Vagina (tissue), 2 donors: ENCODE measurements at regions not wholly inside any gene's neighbourhood (a gene's known extent, or its start where the extent isn't known, plus 50 kb on each side); places are given as distances from the start of the nearest gene placed in this dataset.

Source experiments
- DNase-seq, 2 donors: peaks; one replicate each; pipeline ENCODE4 v3.0.0-alpha.2; 2017; ENCODE audit errors: extremely low spot score in 2 of 2
- H3K27ac ChIP-seq: fragments of 200-600 bp; sonication (generic); one replicate; pipeline ENCODE4 v1.5.1; 2019
- H3K27me3 ChIP-seq: fragments of 200-600 bp; sonication (generic); one replicate; pipeline ENCODE4 v1.5.1; 2019
- H3K36me3 ChIP-seq, 2 donors: fragments of 200-600 bp; sonication (generic); one replicate each; pipeline ENCODE4 v1.5.1; 2017 to 2019
- H3K4me1 ChIP-seq: fragments of 200-600 bp; sonication (generic); one replicate; pipeline ENCODE4 v1.5.1; 2019
- H3K4me3 ChIP-seq, 2 donors: fragments of 200-600 bp; sonication (generic); 1 replicate in 1 of 2; 2 replicates in 1 of 2; pipeline ENCODE4 v1.5.1; 2016 to 2019
- H3K9me3 ChIP-seq: fragments of 200-600 bp; sonication (generic); one replicate; pipeline ENCODE4 v1.5.1; 2019
- CTCF ChIP-seq, 3 experiments: fragments of 450-650 bp in 2 of 3; fragments of 200-600 bp in 1 of 3; sonication (generic) in 1 of 3; IDR thresholded peaks; one replicate each; pipeline ENCODE4 v1.5.1; 2017 to 2019; ENCODE audit warnings: antibody characterized with exemption in 3 of 3, mild to moderate bottlenecking in 2 of 3, moderate library complexity in 2 of 3
- POLR2A ChIP-seq, 2 donors: fragments of 450-650 bp; IDR thresholded peaks; one replicate each; pipeline ENCODE4 v1.6.1; 2017; ENCODE audit warnings: antibody characterized with exemption in 2 of 2, mild to moderate bottlenecking in 2 of 2, moderate library complexity in 2 of 2
- POLR2AphosphoS5 ChIP-seq, 2 donors: sonication (generic); formaldehyde crosslinking; IDR thresholded peaks; one replicate each; pipeline ENCODE4 v1.9.0; 2017; ENCODE audit warnings: antibody characterized with exemption in 2 of 2, mild to moderate bottlenecking in 2 of 2, low read depth in 1 of 2; ENCODE audit not compliant: insufficient read depth in 1 of 2
- intact Hi-C: fragments of 100-400 bp; cut with DNase I; formaldehyde crosslinking; loops from one replicate; pipeline ENCODE4 v1.15.1; 2023

DNA sequence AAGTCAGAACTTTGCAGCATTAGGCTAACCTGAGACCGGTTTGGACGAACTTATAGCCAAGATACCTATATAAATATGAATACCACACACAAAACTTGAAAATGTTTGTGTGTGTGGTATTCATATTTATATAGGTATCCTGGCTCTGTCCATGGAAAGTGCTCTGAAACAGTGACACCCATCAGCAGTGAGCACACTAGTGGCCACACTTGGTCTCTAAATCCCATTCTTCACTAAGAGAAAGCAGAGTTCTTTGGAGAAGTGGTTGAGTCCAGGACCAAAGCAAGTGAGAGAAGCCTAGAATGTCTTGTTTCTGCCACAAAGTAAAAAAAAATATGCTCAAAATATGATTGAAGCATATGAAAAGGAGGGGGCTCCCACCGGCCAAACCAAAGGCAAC is 146.5 kb downstream of the TWIST2 start:
- no peak for DNase-seq
- no peaks in the 10 kb centered on the region for H3K4me1 ChIP-seq
- no peak overlapping the region for H3K4me3 ChIP-seq
- no peaks in the 10 kb centered on the region for H3K36me3 ChIP-seq
- TF ChIP-seq CTCF (IDR thresholded peaks at IDR 0.05) (no peak), POLR2A (IDR thresholded peaks at IDR 0.05) (no peak), POLR2AphosphoS5 (IDR thresholded peaks at IDR 0.05; ENCODE audit: insufficient read depth in 1 of 2, low read depth in 1 of 2) (no peak)
- H3K27me3 ChIP-seq = no peaks in the 10 kb centered on the region
- no peak overlapping the region for H3K27ac ChIP-seq
- no peaks in the 10 kb centered on the region for H3K9me3 ChIP-seq
- intact Hi-C loops = no loop called here

DNA sequence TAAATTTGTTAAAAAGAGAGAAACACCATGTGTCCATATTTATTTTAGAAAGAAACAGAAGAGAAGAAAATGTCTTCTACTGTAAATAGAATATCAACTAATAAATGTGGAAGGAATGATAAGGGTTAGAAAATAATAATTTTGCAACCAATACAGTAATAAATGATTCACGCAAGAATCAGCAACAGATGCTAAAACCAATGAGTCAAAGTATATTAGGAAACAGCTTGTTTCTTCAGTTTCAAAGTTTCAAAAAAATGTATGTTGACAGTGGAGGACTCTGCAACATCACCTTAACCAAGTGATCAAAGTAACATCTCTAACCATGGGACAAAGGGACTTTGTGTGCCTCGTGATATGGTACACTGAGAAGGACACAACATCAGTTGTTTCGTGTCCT is 147.0 kb downstream of the TWIST2 start:
- Histone ChIP-seq H3K36me3 (no peaks in the 10 kb centered on the region), H3K9me3 (no peaks in the 10 kb centered on the region), H3K4me1 (no peaks in the 10 kb centered on the region), H3K4me3 (no peak overlapping the region), H3K27ac (no peak overlapping the region), H3K27me3 (no peaks in the 10 kb centered on the region)
- TF ChIP-seq POLR2A (IDR thresholded peaks at IDR 0.05) = no peak
- no peak for TF ChIP-seq POLR2AphosphoS5 (IDR thresholded peaks at IDR 0.05; ENCODE audit: insufficient read depth in 1 of 2, low read depth in 1 of 2)
- no peak for TF ChIP-seq CTCF (IDR thresholded peaks at IDR 0.05)
- intact Hi-C loops = no loop called here
- DNase-seq = no peak

DNA sequence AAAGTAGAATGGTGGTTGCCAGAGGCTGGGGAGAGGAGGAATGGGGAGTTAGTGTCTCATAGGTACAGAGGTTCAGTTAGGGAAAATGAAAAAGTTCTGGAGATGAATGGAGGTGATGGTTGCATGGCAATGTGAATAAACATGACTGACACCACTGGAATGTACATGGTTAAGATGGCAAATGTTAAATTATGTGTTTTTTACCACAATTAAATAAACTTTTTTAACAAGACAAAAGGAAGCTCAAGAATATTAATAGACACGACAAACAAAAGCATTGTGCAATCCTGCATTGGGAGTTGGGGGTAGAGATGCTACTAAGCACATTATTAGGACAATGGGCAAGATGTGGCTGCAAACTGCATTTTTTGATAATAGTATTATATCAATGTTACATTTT is 147.7 kb downstream of the TWIST2 start:
- H3K9me3 ChIP-seq = no peaks in the 10 kb centered on the region
- intact Hi-C loops = no loop called here
- TF ChIP-seq CTCF (IDR thresholded peaks at IDR 0.05) (no peak), POLR2AphosphoS5 (IDR thresholded peaks at IDR 0.05; ENCODE audit: insufficient read depth in 1 of 2, low read depth in 1 of 2) (no peak), POLR2A (IDR thresholded peaks at IDR 0.05) (no peak)
- no peaks in the 10 kb centered on the region for H3K36me3 ChIP-seq
- H3K4me3 ChIP-seq = no peak overlapping the region
- H3K27me3 ChIP-seq = no peaks in the 10 kb centered on the region
- no peak overlapping the region for H3K27ac ChIP-seq
- DNase-seq = no peak
- no peaks in the 10 kb centered on the region for H3K4me1 ChIP-seq

DNA sequence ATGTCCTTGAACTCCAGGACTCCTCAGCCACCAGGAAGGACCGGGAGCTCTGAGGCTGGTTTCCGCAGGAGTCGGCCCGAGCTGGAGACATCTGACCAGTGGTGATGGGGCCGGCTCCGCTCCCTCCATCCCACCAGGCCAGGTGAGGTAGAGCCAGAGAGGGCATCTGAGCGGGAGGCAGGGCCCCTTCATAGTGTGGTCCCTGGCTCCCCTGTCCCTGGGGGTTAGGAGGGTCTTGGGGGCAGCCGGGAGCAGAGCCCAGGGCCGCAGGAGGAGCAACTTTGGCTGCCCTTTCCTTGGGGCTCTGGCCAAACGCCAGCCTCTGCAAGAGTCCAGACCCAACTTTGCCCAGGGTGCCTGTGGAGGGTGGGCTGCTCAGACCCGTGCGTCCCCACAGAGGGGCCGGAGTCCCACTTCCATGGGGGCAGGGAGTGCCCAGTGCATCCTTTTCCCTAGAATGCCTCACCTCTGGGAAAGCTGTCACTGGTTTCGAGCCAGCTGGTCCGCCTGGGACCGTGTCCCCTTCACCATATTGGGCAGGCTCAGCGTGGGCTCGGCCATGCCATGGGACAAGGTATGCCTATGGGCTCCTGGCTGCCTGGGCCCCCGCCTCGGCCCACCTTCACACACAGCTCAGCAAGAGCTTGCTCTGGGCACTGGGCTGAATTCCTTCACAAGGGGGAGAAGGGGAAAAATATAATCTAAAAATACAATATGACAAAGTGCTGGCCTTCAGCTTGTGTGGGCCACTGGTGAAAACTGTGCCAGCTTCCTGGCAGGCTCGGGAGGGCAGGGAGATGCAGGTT is 148.6 kb downstream of the TWIST2 start:
- TF ChIP-seq CTCF (IDR thresholded peaks at IDR 0.05) (no peak), POLR2A (IDR thresholded peaks at IDR 0.05) (no peak), POLR2AphosphoS5 (IDR thresholded peaks at IDR 0.05; ENCODE audit: insufficient read depth in 1 of 2, low read depth in 1 of 2) (no peak)
- intact Hi-C loops = no loop called here
- Histone ChIP-seq H3K36me3 (no peaks in the 10 kb centered on the region), H3K4me1 (no peaks in the 10 kb centered on the region), H3K9me3 (no peaks in the 10 kb centered on the region), H3K27ac (no peak overlapping the region), H3K4me3 (no peak overlapping the region), H3K27me3 (no peaks in the 10 kb centered on the region)
- DNase-seq = no peak

GRCh38 chr2:238997137-238997390 is 149.2 kb downstream of the TWIST2 start:
- intact Hi-C loops = no loop called here
- Histone ChIP-seq H3K4me3 (no peak overlapping the region), H3K9me3 (no peaks in the 10 kb centered on the region), H3K4me1 (no peaks in the 10 kb centered on the region), H3K27me3 (no peaks in the 10 kb centered on the region), H3K36me3 (no peaks in the 10 kb centered on the region), H3K27ac (no peak overlapping the region)
- TF ChIP-seq POLR2AphosphoS5 (IDR thresholded peaks at IDR 0.05; ENCODE audit: insufficient read depth in 1 of 2, low read depth in 1 of 2) (no peak), POLR2A (IDR thresholded peaks at IDR 0.05) (no peak), CTCF (IDR thresholded peaks at IDR 0.05) (no peak)
- DNase-seq = no peak
